Tibial nerve (tissue), 4 donors: ENCODE measurements at regions not wholly inside any gene's neighbourhood (a gene's known extent, or its start where the extent isn't known, plus 50 kb on each side); places are given as distances from the start of the nearest gene placed in this dataset.

Source experiments
- EP300 ChIP-seq, 2 donors: sonication (generic); formaldehyde crosslinking; IDR thresholded peaks; one replicate each; pipeline ENCODE4 v1.6.1; 2017; ENCODE audit warnings: antibody characterized with exemption in 2 of 2, mild to moderate bottlenecking in 1 of 2
- TF ChIP-seq, protein P1 (sequence below), 5 experiments: fragments of 200-600 bp in 3 of 5; fragments of 450-650 bp in 2 of 5; sonication (generic) in 3 of 5; IDR thresholded peaks; one replicate each; pipeline ENCODE4 v1.5.1; 2016 to 2019; ENCODE audit warnings: antibody characterized with exemption in 5 of 5, mild to moderate bottlenecking in 3 of 5, moderate library complexity in 2 of 5

GRCh38 chr19:20259615-20260014 lies 92.6 kb downstream of the ZNF486 start:
- TF ChIP-seq, protein P1, sequence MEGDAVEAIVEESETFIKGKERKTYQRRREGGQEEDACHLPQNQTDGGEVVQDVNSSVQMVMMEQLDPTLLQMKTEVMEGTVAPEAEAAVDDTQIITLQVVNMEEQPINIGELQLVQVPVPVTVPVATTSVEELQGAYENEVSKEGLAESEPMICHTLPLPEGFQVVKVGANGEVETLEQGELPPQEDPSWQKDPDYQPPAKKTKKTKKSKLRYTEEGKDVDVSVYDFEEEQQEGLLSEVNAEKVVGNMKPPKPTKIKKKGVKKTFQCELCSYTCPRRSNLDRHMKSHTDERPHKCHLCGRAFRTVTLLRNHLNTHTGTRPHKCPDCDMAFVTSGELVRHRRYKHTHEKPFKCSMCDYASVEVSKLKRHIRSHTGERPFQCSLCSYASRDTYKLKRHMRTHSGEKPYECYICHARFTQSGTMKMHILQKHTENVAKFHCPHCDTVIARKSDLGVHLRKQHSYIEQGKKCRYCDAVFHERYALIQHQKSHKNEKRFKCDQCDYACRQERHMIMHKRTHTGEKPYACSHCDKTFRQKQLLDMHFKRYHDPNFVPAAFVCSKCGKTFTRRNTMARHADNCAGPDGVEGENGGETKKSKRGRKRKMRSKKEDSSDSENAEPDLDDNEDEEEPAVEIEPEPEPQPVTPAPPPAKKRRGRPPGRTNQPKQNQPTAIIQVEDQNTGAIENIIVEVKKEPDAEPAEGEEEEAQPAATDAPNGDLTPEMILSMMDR (IDR thresholded peaks at IDR 0.05): no peak
- no peak for TF ChIP-seq EP300 (IDR thresholded peaks at IDR 0.05)
